Left ventricle myocardium superior (tissue), 1 donor: ENCODE measurements at regions not wholly inside any gene's neighbourhood (a gene's known extent, or its start where the extent isn't known, plus 50 kb on each side); places are given as distances from the start of the nearest gene placed in this dataset.

Experiments
- ATAC-seq: fragments of 200-7000 bp; cut with Tn5 transposase; one replicate; pipeline ENCODE4 v1.9.1; 2020; ENCODE audit warnings: mild to moderate bottlenecking, moderate library complexity
- DNase-seq: peaks from one replicate; pipeline ENCODE4 v3.0.0-alpha.2; 2020
- intact Hi-C: fragments of 100-400 bp; cut with micrococcal nuclease; formaldehyde crosslinking; loops from one replicate; pipeline ENCODE4 v1.11.0; 2022
- donor health status: DM: no; HTN: yes; CAD: no; lungs with severe emphysema.

GRCh38 chr18:6600667-6601167 lies 128.8 kb upstream of the ARHGAP28 start:
- no peak for ATAC-seq
- no peak for DNase-seq
- intact Hi-C loops: no loop called here

GRCh38 chr18:6601241-6601640 lies 128.3 kb upstream of the ARHGAP28 start:
- no peak for ATAC-seq
- intact Hi-C loops: no loop called here
- no peak for DNase-seq

GRCh38 chr18:6602365-6602764 lies 127.2 kb upstream of the ARHGAP28 start:
- DNase-seq (no peak), ATAC-seq (no peak)
- intact Hi-C loops: no loop called here

- DNase-seq (no peak), ATAC-seq (no peak)
- intact Hi-C loops: no loop called here
Observed at GRCh38 chr18:6604573-6604941, 125.0 kb upstream of the ARHGAP28 start.

GRCh38 chr18:6605115-6605869 lies 124.2 kb upstream of the ARHGAP28 start:
- no peak for ATAC-seq
- intact Hi-C loops: no loop called here
- DNase-seq: no peak

GRCh38 chr18:6606411-6607085 lies 123.0 kb upstream of the ARHGAP28 start:
- intact Hi-C loops: no loop called here
- ATAC-seq: no peak
- DNase-seq: no peak

- intact Hi-C loops: no loop called here
- ATAC-seq (no peak), DNase-seq (no peak)
Observed at GRCh38 chr18:6607343-6607742, 122.2 kb upstream of the ARHGAP28 start.

- ATAC-seq: no peak
- intact Hi-C loops: no loop called here
- no peak for DNase-seq
Observed at GRCh38 chr18:6609666-6610264, 119.8 kb upstream of the ARHGAP28 start.

GRCh38 chr18:6610466-6610865 lies 119.0 kb upstream of the ARHGAP28 start:
- ATAC-seq (peak; percentile 69), DNase-seq (no peak)
- intact Hi-C loops: no loop called here

- DNase-seq (no peak), ATAC-seq (no peak)
- intact Hi-C loops: no loop called here
Observed at GRCh38 chr18:6613581-6613980, 115.9 kb upstream of the ARHGAP28 start.

GRCh38 chr18:6614952-6615351 lies 114.6 kb upstream of the ARHGAP28 start:
- intact Hi-C loops: no loop called here
- DNase-seq (no peak), ATAC-seq (no peak)

- ATAC-seq (no peak), DNase-seq (no peak)
- intact Hi-C loops: no loop called here
Observed at GRCh38 chr18:6616981-6617380, 112.5 kb upstream of the ARHGAP28 start.

- intact Hi-C loops: no loop called here
- DNase-seq: no peak
- ATAC-seq: no peak
Observed at GRCh38 chr18:6621437-6621836, 108.1 kb upstream of the ARHGAP28 start.

- DNase-seq (no peak), ATAC-seq (no peak)
- intact Hi-C loops: no loop called here
Observed at GRCh38 chr18:6623278-6623677, 106.2 kb upstream of the ARHGAP28 start.

GRCh38 chr18:6624271-6624660 lies 105.2 kb upstream of the ARHGAP28 start:
- ATAC-seq: peak; percentile 43
- intact Hi-C loops: no loop called here
- no peak for DNase-seq

- intact Hi-C loops: no loop called here
Observed at GRCh38 chr18:6624661-6625311, 104.7 kb upstream of the ARHGAP28 start.

GRCh38 chr18:6625481-6625880 lies 104.0 kb upstream of the ARHGAP28 start:
- ATAC-seq (no peak), DNase-seq (no peak)
- intact Hi-C loops: no loop called here

More at GRCh38 chr18:6624661-6625311, 104.7 kb upstream of the ARHGAP28 start:
- DNase-seq (no peak), ATAC-seq (peak; percentile 71)

GRCh38 chr18:6626457-6626856 lies 103.1 kb upstream of the ARHGAP28 start:
- DNase-seq: no peak
- intact Hi-C loops: no loop called here
- ATAC-seq: no peak

GRCh38 chr18:6627645-6628044 lies 101.9 kb upstream of the ARHGAP28 start:
- intact Hi-C loops: no loop called here
- ATAC-seq (no peak), DNase-seq (no peak)

GRCh38 chr18:6628187-6628586 lies 101.3 kb upstream of the ARHGAP28 start:
- intact Hi-C loops: no loop called here
- ATAC-seq: no peak

More at GRCh38 chr18:6628187-6628586, 101.3 kb upstream of the ARHGAP28 start:
- DNase-seq: no peak
